HFFc6 (cell line): ENCODE measurements at regions not wholly inside any gene's neighbourhood (a gene's known extent, or its start where the extent isn't known, plus 50 kb on each side); places are given as distances from the start of the nearest gene placed in this dataset.

Experiments
- DNase-seq: peaks from one replicate; pipeline ENCODE4 v3.0.0-alpha.2; 2018
- H3K27ac Mint-ChIP-seq: 2 replicates; pipeline ENCODE4 v1.8.0; 2020; ENCODE audit warnings: mild to moderate bottlenecking, mixed read lengths
- H3K27me3 Mint-ChIP-seq: 2 replicates; pipeline ENCODE4 v1.8.0; 2021; ENCODE audit warnings: mild to moderate bottlenecking, moderate library complexity, mixed read lengths; ENCODE audit not compliant: insufficient read depth
- H3K36me3 Mint-ChIP-seq: 2 replicates; pipeline ENCODE4 v1.8.0; 2021; ENCODE audit warnings: low read depth, mixed read lengths
- H3K4me1 Mint-ChIP-seq: 2 replicates; pipeline ENCODE4 v1.8.0; 2020; ENCODE audit warnings: low read depth, mixed read lengths
- H3K4me3 Mint-ChIP-seq: 2 replicates; pipeline ENCODE4 v1.8.0; 2020; ENCODE audit warnings: mild to moderate bottlenecking, moderate library complexity, mixed read lengths
- H3K9me3 Mint-ChIP-seq: 2 replicates; pipeline ENCODE4 v1.8.0; 2020; ENCODE audit warnings: mild to moderate bottlenecking, mixed read lengths
- CTCF ChIP-seq: fragments of 200-600 bp; sonication (generic); IDR thresholded peaks from 2 replicates; pipeline ENCODE4 v1.5.0; 2021; ENCODE audit warnings: antibody characterized with exemption, mild to moderate bottlenecking

- no peak for DNase-seq
- Mint-ChIP-seq H3K27me3 (peaks cover 17% of the 10 kb centered on the region), H3K4me3 (no peak overlapping the region), H3K36me3 (peaks cover 8% of the 10 kb centered on the region), H3K4me1 (peaks cover 20% of the 10 kb centered on the region), H3K9me3 (peaks cover 6% of the 10 kb centered on the region), H3K27ac (no peak overlapping the region)
- no peak for TF ChIP-seq CTCF
These were observed 56.1 kb upstream of the NUP50 start for GRCh38 chr22:45107671-45108070.

- H3K36me3 Mint-ChIP-seq = peaks cover 13% of the 10 kb centered on the region
- peak overlapping the region; percentile 86 for H3K27ac Mint-ChIP-seq
- no peak for TF ChIP-seq CTCF
- H3K9me3 Mint-ChIP-seq = peaks cover 17% of the 10 kb centered on the region
- peaks cover 2% of the 10 kb centered on the region for H3K27me3 Mint-ChIP-seq
- peaks cover 14% of the 10 kb centered on the region for H3K4me1 Mint-ChIP-seq
- peak; percentile 92 for DNase-seq
- H3K4me3 Mint-ChIP-seq = no peak overlapping the region
These were observed 51.4 kb upstream of the NUP50 start for GRCh38 chr22:45112136-45112879.
